HG03095 (cell line): ENCODE measurements at regions not wholly inside any gene's neighbourhood (a gene's known extent, or its start where the extent isn't known, plus 50 kb on each side); places are given as distances from the start of the nearest gene placed in this dataset.
A peak's percentile ranks its signal among the peaks of the same experiment; 100 is the strongest.

Source experiments
- ATAC-seq: cut with Tn5 transposase; IDR thresholded peaks from one replicate; pipeline ENCODE4 v1.9.1; 2021; ENCODE audit warnings: moderate library complexity; ENCODE audit not compliant: unreplicated experiment

GRCh38 chr5:6201631-6202030 is 176.7 kb downstream of the MED10 start:
- ATAC-seq, result no peak

GRCh38 chr5:6198531-6198930 is 179.8 kb downstream of the MED10 start:
- ATAC-seq, result no peak

- no peak for ATAC-seq
These were observed 180.9 kb downstream of the MED10 start for GRCh38 chr5:6197427-6197826.

- no peak for ATAC-seq
These were observed 182.5 kb downstream of the MED10 start for GRCh38 chr5:6195711-6196358.

GRCh38 chr5:6194906-6195612 is 183.3 kb downstream of the MED10 start:
- ATAC-seq, result no peak

GRCh38 chr5:6194261-6194875 is 184.0 kb downstream of the MED10 start:
- ATAC-seq, result no peak

GRCh38 chr5:6193310-6193709 is 185.0 kb downstream of the MED10 start:
- no peak for ATAC-seq

GRCh38 chr5:6190838-6191237 is 187.5 kb downstream of the MED10 start:
- ATAC-seq, result no peak

- ATAC-seq, result no peak
These were observed 189.4 kb downstream of the MED10 start for GRCh38 chr5:6188976-6189375.

- ATAC-seq, result peak; percentile 97
These were observed 190.0 kb downstream of the MED10 start for GRCh38 chr5:6188344-6188743.

- no peak for ATAC-seq
These were observed 190.8 kb downstream of the MED10 start for GRCh38 chr5:6187501-6187900.

GRCh38 chr5:6185574-6185973 is 192.8 kb downstream of the MED10 start:
- ATAC-seq, result no peak

- no peak for ATAC-seq
These were observed 193.9 kb downstream of the MED10 start for GRCh38 chr5:6184481-6184880.

GRCh38 chr5:6183391-6184390 is 194.7 kb downstream of the MED10 start:
- ATAC-seq, result no peak

GRCh38 chr5:6182271-6182815 is 196.0 kb downstream of the MED10 start:
- ATAC-seq, result no peak

GRCh38 chr5:6181871-6182270 is 196.5 kb downstream of the MED10 start:
- ATAC-seq, result no peak

GRCh38 chr5:6181147-6181729 is 197.1 kb downstream of the MED10 start:
- no peak for ATAC-seq

- ATAC-seq, result no peak
These were observed 198.0 kb downstream of the MED10 start for GRCh38 chr5:6180231-6180872.

- ATAC-seq, result no peak
These were observed 199.4 kb downstream of the MED10 start for GRCh38 chr5:6178846-6179532.
